HepG2 (cell line): ENCODE measurements at regions not wholly inside any gene's neighbourhood (a gene's known extent, or its start where the extent isn't known, plus 50 kb on each side); places are given as distances from the start of the nearest gene placed in this dataset.

Experiments used
- ATAC-seq: fragments of 200-7000 bp; cut with Tn5 transposase; 3 replicates; pipeline ENCODE4 v1.9.1; 2020; ENCODE audit warnings: mild to moderate bottlenecking, moderate library complexity
- BruUV-seq: library from RNA; stranded (reverse); fragments of 400-500 nt; replicated peaks from 2 replicates; lab custom pipeline; 2021; lab: Mats Ljungman, UMichigan
- CTCF ChIA-PET: fragments of 300-600 bp; formaldehyde crosslinking; extraction: SDS; loops from one replicate; lab custom pipeline; 2021; ENCODE audit warnings: low total read pairs, inconsistent platforms, low intra/inter-chr PET ratio; lab: Yijun Ruan, JAX
- POLR2A ChIA-PET: fragments of 350-600 bp; sonication (Branson Sonifier 250); formaldehyde crosslinking; loops from one replicate; lab custom pipeline; 2020; ENCODE audit warnings: antibody characterized with exemption, inconsistent platforms; lab: Yijun Ruan, JAX
- DNase-seq: peaks from one replicate; pipeline ENCODE4 v3.0.0-alpha.2; 2015; ENCODE audit warnings: low spot score
- FAIRE-seq: peaks from 3 replicates; lab custom pipeline; 2011; peaks lifted over from hg19 to GRCh38; lab: Jason Lieb, UNC
- H2AFZ ChIP-seq: one replicate; pipeline ENCODE4 v1.6.1; 2011; ENCODE audit warnings: low read length, inconsistent platforms
- H3K27ac ChIP-seq: fragments of 300-600 bp; 3 replicates; pipeline ENCODE4 v1.8.0; 2011; ENCODE audit warnings: mixed run types, mild to moderate bottlenecking, mixed read lengths, low read length, inconsistent platforms; ENCODE audit not compliant: insufficient read depth; ENCODE audit errors: extremely low read length
- H3K27me3 ChIP-seq, 2 experiments: fragments of 200-600 bp in 1 of 2; 2 replicates in 1 of 2; 3 replicates in 1 of 2; pipeline versions ENCODE4 v1.6.0 to v1.8.0; 2011; ENCODE audit warnings: low read length in 2 of 2, mild to moderate bottlenecking in 2 of 2, moderate library complexity in 2 of 2, inconsistent platforms in 1 of 2; ENCODE audit not compliant: insufficient read depth in 2 of 2, control insufficient read depth in 1 of 2
- H3K36me3 ChIP-seq, 2 experiments: fragments of 200-600 bp in 1 of 2; replicated peaks in 1 of 2; 2 replicates in 1 of 2; 3 replicates in 1 of 2; pipeline versions ENCODE4 v1.5.1 to v1.8.0; 2011; ENCODE audit warnings: low read length in 2 of 2, inconsistent platforms in 1 of 2; ENCODE audit not compliant: insufficient read depth in 2 of 2, control insufficient read depth in 1 of 2
- H3K4me1 ChIP-seq: 2 replicates; pipeline ENCODE4 v1.5.1; 2012; ENCODE audit warnings: low read length, inconsistent platforms; ENCODE audit not compliant: insufficient read depth
- H3K4me2 ChIP-seq: 2 replicates; pipeline ENCODE4 v1.6.0; 2011; ENCODE audit warnings: low read depth, low read length, inconsistent platforms
- H3K4me3 ChIP-seq, 3 experiments: fragments of 200-600 bp in 1 of 3; sonication (generic), shearing (Covaris generic) in 1 of 3; replicated peaks in 1 of 3; 2 replicates each; pipeline ENCODE4 v1.5.1; 2011 to 2016; ENCODE audit warnings: low read length in 3 of 3, inconsistent platforms in 2 of 3, low read depth in 2 of 3, mild to moderate bottlenecking in 2 of 3, control low read depth in 1 of 3, mixed read lengths in 1 of 3; ENCODE audit not compliant: insufficient read depth in 1 of 3
- H3K79me2 ChIP-seq: one replicate; pipeline ENCODE4 v1.6.1; 2011; ENCODE audit warnings: low read length, inconsistent platforms; ENCODE audit not compliant: insufficient read depth
- H3K9ac ChIP-seq: 2 replicates; pipeline ENCODE4 v1.6.0; 2011; ENCODE audit warnings: mild to moderate bottlenecking, low read depth, low read length, inconsistent platforms; ENCODE audit not compliant: insufficient read depth
- H3K9me3 ChIP-seq: 2 replicates; pipeline ENCODE4 v1.5.1; 2012; ENCODE audit warnings: mild to moderate bottlenecking, low read length
- H4K20me1 ChIP-seq: 2 replicates; pipeline ENCODE4 v1.6.0; 2011; ENCODE audit warnings: inconsistent platforms, mild to moderate bottlenecking, low read length, moderate library complexity; ENCODE audit not compliant: insufficient read depth
- BRD4 ChIP-seq: sonication (generic); formaldehyde crosslinking; IDR thresholded peaks from 2 replicates; pipeline ENCODE4 v1.4.0; 2020; ENCODE audit warnings: missing genetic modification reagents
- CERS6 ChIP-seq: sonication (generic); formaldehyde crosslinking; IDR thresholded peaks from 2 replicates; pipeline ENCODE4 v1.5.0; 2020; ENCODE audit warnings: missing genetic modification reagents
- ESRRA ChIP-seq: sonication (generic); formaldehyde crosslinking; IDR thresholded peaks from 2 replicates; pipeline ENCODE4 v1.5.1; 2020; ENCODE audit warnings: mild to moderate bottlenecking, low read depth, missing genetic modification reagents
- FIP1L1 ChIP-seq: fragments of 200-400 bp; formaldehyde crosslinking; IDR thresholded peaks from 2 replicates; pipeline ENCODE4 v1.6.1; 2018; ENCODE audit warnings: low read depth, mild to moderate bottlenecking, low read length, moderate library complexity, borderline replicate concordance; ENCODE audit not compliant: insufficient read depth
- GABPB1 ChIP-seq: IDR thresholded peaks from 2 replicates; pipeline ENCODE4 v1.6.1; 2016; ENCODE audit warnings: mild to moderate bottlenecking, missing genetic modification reagents, moderate library complexity, missing compliant biosample characterization
- GMEB2 ChIP-seq: IDR thresholded peaks from 2 replicates; pipeline ENCODE4 v1.6.1; 2016; ENCODE audit warnings: missing biosample characterization, missing genetic modification reagents, low read depth
- HNRNPK ChIP-seq: fragments of 200-400 bp; formaldehyde crosslinking; IDR thresholded peaks from 2 replicates; pipeline ENCODE4 v1.6.1; 2018; ENCODE audit warnings: low read length, low read depth, moderate library complexity, mild to moderate bottlenecking; ENCODE audit not compliant: poor library complexity, severe bottlenecking
- MAFK ChIP-seq, 2 experiments: IDR thresholded peaks in 1 of 2; conservative IDR thresholded peaks in 1 of 2; 2 replicates each; pipeline ENCODE4 v1.6.1; 2011; ENCODE audit warnings: improper control_type of control experiment in 2 of 2, low read length in 2 of 2
- NR2C2 ChIP-seq: sonication (generic); formaldehyde crosslinking; IDR thresholded peaks from 2 replicates; pipeline ENCODE4 v1.4.0; 2020; ENCODE audit warnings: missing genetic modification reagents, mild to moderate bottlenecking, moderate library complexity, borderline replicate concordance
- PPARG ChIP-seq: conservative IDR thresholded peaks from 2 replicates; pipeline ENCODE4 v1.6.1; 2016; ENCODE audit warnings: missing biosample characterization, missing genetic modification reagents
- RFXAP ChIP-seq: sonication (generic); formaldehyde crosslinking; IDR thresholded peaks from 2 replicates; pipeline ENCODE4 v1.4.0; 2020; ENCODE audit warnings: missing genetic modification reagents, borderline replicate concordance
- ZNF33B ChIP-seq: sonication (generic); formaldehyde crosslinking; IDR thresholded peaks from 2 replicates; pipeline ENCODE4 v1.5.1; 2020; ENCODE audit warnings: mild to moderate bottlenecking, missing genetic modification reagents
- ZNF800 ChIP-seq: sonication (generic); formaldehyde crosslinking; IDR thresholded peaks from 2 replicates; pipeline ENCODE4 v1.4.0; 2020; ENCODE audit warnings: missing genetic modification reagents
- ZNF839 ChIP-seq: sonication (generic); formaldehyde crosslinking; IDR thresholded peaks from 2 replicates; pipeline ENCODE4 v1.4.0; 2020; ENCODE audit warnings: missing genetic modification reagents, mild to moderate bottlenecking, borderline replicate concordance
- WGBS: methylation state at CpG from one replicate; pipeline ENCODE4 v1.1.6; 2017; ENCODE audit warnings: low lambda C conversion rate; 5-methylcytosine and 5-hydroxymethylcytosine counted together
- in situ Hi-C: cut with HindIII; loops from 2 replicates; pipeline ENCODE4 v1.10.0; 2017; ENCODE audit warnings: low pct_unique_long_range_greater_than_20kb; ENCODE audit not compliant: extremely low pct_ligation_motif_present
- intact Hi-C: fragments of 100-400 bp; cut with micrococcal nuclease; formaldehyde crosslinking; loops from one replicate; pipeline ENCODE4 v1.10.0; 2022; ENCODE audit not compliant: unreplicated experiment

- no peak for TF ChIP-seq MAFK (conservative IDR thresholded peaks at IDR 0.05 in 1 of 2, IDR thresholded peaks at IDR 0.05 in 1 of 2; ENCODE audit: low read length in 2 of 2)
- no peak for TF ChIP-seq ESRRA (CRISPR knock-in tag)
- TF ChIP-seq PPARG (CRISPR knock-in tag): no peak
Observed at GRCh38 chr3:65146179-65146578, 458.4 kb upstream of the ADAMTS9 start (continued).

- Histone ChIP-seq H3K9ac (no peak overlapping the region), H4K20me1 (no peaks in the 10 kb centered on the region), H3K27ac (no peak overlapping the region), H3K36me3 (no peaks in the 10 kb centered on the region), H3K4me1 (no peaks in the 10 kb centered on the region), H3K9me3 (no peaks in the 10 kb centered on the region), H3K27me3 (no peaks in the 10 kb centered on the region; a peak in 1 of 5 replicates), H3K4me3 (no peak overlapping the region), H2AFZ (no peak overlapping the region), H3K79me2 (no peaks in the 10 kb centered on the region), H3K4me2 (no peak overlapping the region)
- intact Hi-C loops: no loop called here
- TF ChIP-seq GABPB1 (no peak), CERS6 (no peak), NR2C2 (CRISPR knock-in tag) (no peak), ZNF33B (CRISPR knock-in tag) (no peak), RFXAP (no peak), FIP1L1 (no peak), ZNF839 (no peak), HNRNPK (no peak), BRD4 (CRISPR knock-in tag) (no peak), ZNF800 (CRISPR knock-in tag) (no peak), GMEB2 (CRISPR knock-in tag) (no peak)
- ATAC-seq: no peak
- in situ Hi-C loops: no loop called here
- ChIA-PET POLR2A (no interaction called here), CTCF (no interaction called here)
- FAIRE-seq: no peak
- 17% methylated on average over 1 of the region's 1 CpG for WGBS
- no peak for DNase-seq
- BruUV-seq: no TSS peak
Observed at GRCh38 chr3:65145680-65146079, 457.9 kb upstream of the ADAMTS9 start.
